ENCODE measurements at regions not wholly inside any gene's neighbourhood (a gene's known extent, or its start where the extent isn't known, plus 50 kb on each side); places are given as distances from the start of the nearest gene placed in this dataset.

GRCh38 chr13:72029981-72030380 lies 163.0 kb upstream of the DACH1 start:
- TF ChIP-seq, protein P1, sequence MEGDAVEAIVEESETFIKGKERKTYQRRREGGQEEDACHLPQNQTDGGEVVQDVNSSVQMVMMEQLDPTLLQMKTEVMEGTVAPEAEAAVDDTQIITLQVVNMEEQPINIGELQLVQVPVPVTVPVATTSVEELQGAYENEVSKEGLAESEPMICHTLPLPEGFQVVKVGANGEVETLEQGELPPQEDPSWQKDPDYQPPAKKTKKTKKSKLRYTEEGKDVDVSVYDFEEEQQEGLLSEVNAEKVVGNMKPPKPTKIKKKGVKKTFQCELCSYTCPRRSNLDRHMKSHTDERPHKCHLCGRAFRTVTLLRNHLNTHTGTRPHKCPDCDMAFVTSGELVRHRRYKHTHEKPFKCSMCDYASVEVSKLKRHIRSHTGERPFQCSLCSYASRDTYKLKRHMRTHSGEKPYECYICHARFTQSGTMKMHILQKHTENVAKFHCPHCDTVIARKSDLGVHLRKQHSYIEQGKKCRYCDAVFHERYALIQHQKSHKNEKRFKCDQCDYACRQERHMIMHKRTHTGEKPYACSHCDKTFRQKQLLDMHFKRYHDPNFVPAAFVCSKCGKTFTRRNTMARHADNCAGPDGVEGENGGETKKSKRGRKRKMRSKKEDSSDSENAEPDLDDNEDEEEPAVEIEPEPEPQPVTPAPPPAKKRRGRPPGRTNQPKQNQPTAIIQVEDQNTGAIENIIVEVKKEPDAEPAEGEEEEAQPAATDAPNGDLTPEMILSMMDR (IDR thresholded peaks at IDR 0.05; ENCODE audit: control extremely low read depth, extremely low read depth), result no peak
- no peaks in the 10 kb centered on the region for H3K36me3 ChIP-seq (ENCODE audit: control insufficient read depth in 4 of 4, insufficient read depth in 4 of 4, low read length in 4 of 4)
- H3K4me1 ChIP-seq (ENCODE audit: control insufficient read depth in 5 of 5, insufficient read depth in 5 of 5, low read length in 5 of 5), result no peaks in the 10 kb centered on the region
- peaks cover 0 to 5% (median 2%) of the 10 kb centered on the region in 4 donors for H3K9me3 ChIP-seq (ENCODE audit: control insufficient read depth in 4 of 4, insufficient read depth in 3 of 4, low read length in 3 of 4)
- 88% methylated on average over 3 of the region's 3 CpGs for WGBS, 2 donors
- H3K27ac ChIP-seq (ENCODE audit: low read depth in 1 of 2, low read length in 1 of 2), result no peak overlapping the region
- H3K4me3 ChIP-seq, result no peak overlapping the region
- DNase-seq (no peak), ATAC-seq (ENCODE audit: insufficient read depth, low FRiP score) (no peak)
- no peaks in the 10 kb centered on the region for H3K27me3 ChIP-seq (ENCODE audit: control insufficient read depth in 3 of 3, insufficient read depth in 3 of 3, low read length in 2 of 3)
- no peak overlapping the region for H3K9ac ChIP-seq (ENCODE audit: insufficient read depth in 1 of 2, low read length in 2 of 2)

- Histone ChIP-seq H3K27ac (ENCODE audit: low read depth in 1 of 2, low read length in 1 of 2) (no peak overlapping the region), H3K36me3 (ENCODE audit: control insufficient read depth in 4 of 4, insufficient read depth in 4 of 4, low read length in 4 of 4) (no peaks in the 10 kb centered on the region), H3K4me3 (no peak overlapping the region), H3K4me1 (ENCODE audit: control insufficient read depth in 5 of 5, insufficient read depth in 5 of 5, low read length in 5 of 5) (no peaks in the 10 kb centered on the region), H3K9me3 (ENCODE audit: control insufficient read depth in 4 of 4, insufficient read depth in 3 of 4, low read length in 3 of 4) (peaks cover 0 to 10% (median 4%) of the 10 kb centered on the region in 4 donors), H3K9ac (ENCODE audit: insufficient read depth in 1 of 2, low read length in 2 of 2) (no peak overlapping the region), H3K27me3 (ENCODE audit: control insufficient read depth in 3 of 3, insufficient read depth in 3 of 3, low read length in 2 of 3) (no peaks in the 10 kb centered on the region)
- TF ChIP-seq, protein P1 (IDR thresholded peaks at IDR 0.05; ENCODE audit: control extremely low read depth, extremely low read depth), result no peak
- ATAC-seq (ENCODE audit: insufficient read depth, low FRiP score), result no peak
- 89 to 90% methylated on average over 1 of the region's 1 CpG for WGBS, 2 donors
- DNase-seq, result no peak
These were observed 158.8 kb upstream of the DACH1 start for GRCh38 chr13:72025836-72026235.

DNA sequence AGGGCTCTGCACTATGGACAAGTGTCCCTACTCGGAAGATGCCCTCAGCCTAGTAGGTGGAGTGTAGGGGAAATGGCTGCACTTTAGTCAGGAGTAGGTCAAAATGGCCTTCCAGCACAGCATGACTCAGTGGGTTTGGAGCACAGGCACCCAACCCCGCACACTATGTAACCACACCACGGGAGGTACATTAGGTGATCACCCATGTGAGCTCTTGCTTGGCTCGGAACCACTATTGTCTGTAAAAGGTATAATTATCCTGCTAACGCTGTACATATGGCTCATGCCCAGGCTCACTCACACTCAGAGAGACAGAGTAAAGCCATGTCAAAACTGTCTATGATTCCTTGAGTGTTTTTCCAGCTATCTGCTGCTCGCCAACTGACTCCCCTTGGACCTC lies 156.9 kb upstream of the DACH1 start:
- TF ChIP-seq, protein P1 (IDR thresholded peaks at IDR 0.05; ENCODE audit: control extremely low read depth, extremely low read depth), result no peak
- H3K9me3 ChIP-seq (ENCODE audit: control insufficient read depth in 4 of 4, insufficient read depth in 3 of 4, low read length in 3 of 4), result peaks cover 0 to 7% (median 2%) of the 10 kb centered on the region in 4 donors
- no peak for ATAC-seq (ENCODE audit: insufficient read depth, low FRiP score)

GRCh38 chr13:72005455-72005854 lies 138.5 kb upstream of the DACH1 start:
- Histone ChIP-seq H3K36me3 (ENCODE audit: control insufficient read depth in 4 of 4, insufficient read depth in 4 of 4, low read length in 4 of 4) (no peaks in the 10 kb centered on the region), H3K4me1 (ENCODE audit: control insufficient read depth in 5 of 5, insufficient read depth in 5 of 5, low read length in 5 of 5) (peaks cover 0 to 7% (median 0%) of the 10 kb centered on the region in 5 donors), H3K9me3 (ENCODE audit: control insufficient read depth in 4 of 4, insufficient read depth in 3 of 4, low read length in 3 of 4) (peaks cover 0 to 2% (median 0%) of the 10 kb centered on the region in 4 donors), H3K9ac (ENCODE audit: insufficient read depth in 1 of 2, low read length in 2 of 2) (no peak overlapping the region), H3K27ac (ENCODE audit: low read depth in 1 of 2, low read length in 1 of 2) (no peak overlapping the region), H3K4me3 (no peak overlapping the region), H3K27me3 (ENCODE audit: control insufficient read depth in 3 of 3, insufficient read depth in 3 of 3, low read length in 2 of 3) (no peaks in the 10 kb centered on the region)
- DNase-seq, result no peak
- TF ChIP-seq, protein P1 (IDR thresholded peaks at IDR 0.05; ENCODE audit: control extremely low read depth, extremely low read depth), result no peak
- no peak for ATAC-seq (ENCODE audit: insufficient read depth, low FRiP score)

More for the DNA sequence above, 156.9 kb upstream of the DACH1 start:
- Histone ChIP-seq H3K4me3 (no peak overlapping the region), H3K27me3 (ENCODE audit: control insufficient read depth in 3 of 3, insufficient read depth in 3 of 3, low read length in 2 of 3) (no peaks in the 10 kb centered on the region), H3K36me3 (ENCODE audit: control insufficient read depth in 4 of 4, insufficient read depth in 4 of 4, low read length in 4 of 4) (no peaks in the 10 kb centered on the region), H3K27ac (ENCODE audit: low read depth in 1 of 2, low read length in 1 of 2) (no peak overlapping the region), H3K9ac (ENCODE audit: insufficient read depth in 1 of 2, low read length in 2 of 2) (no peak overlapping the region), H3K4me1 (ENCODE audit: control insufficient read depth in 5 of 5, insufficient read depth in 5 of 5, low read length in 5 of 5) (no peaks in the 10 kb centered on the region)
- DNase-seq, result no peak
- WGBS, 2 donors, result 92 to 93% methylated on average over 6 of the region's 6 CpGs
